ENCODE measurements at regions not wholly inside any gene's neighbourhood (a gene's known extent, or its start where the extent isn't known, plus 50 kb on each side); places are given as distances from the start of the nearest gene placed in this dataset.

DNA sequence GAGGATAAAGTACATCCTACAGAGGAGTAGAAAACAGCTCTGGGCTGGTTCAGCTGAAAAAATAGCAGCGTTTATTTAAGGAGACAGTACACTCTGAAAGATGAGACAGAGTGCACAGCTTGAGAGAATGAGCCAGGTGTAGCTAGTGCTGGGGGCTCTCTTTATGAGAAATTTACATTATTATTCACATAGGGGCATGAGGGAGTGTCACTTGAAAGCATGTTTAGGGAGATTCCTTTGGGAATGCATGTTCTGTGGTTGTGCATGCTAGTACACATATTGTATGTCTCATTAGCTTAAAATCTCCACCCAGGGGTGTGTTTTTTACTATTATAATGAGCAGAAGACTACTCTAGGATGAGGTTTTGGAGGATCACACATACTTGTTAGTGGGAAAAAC, 1224.4 kb downstream of the REEP3 start:
- H4K91ac ChIP-seq (ENCODE audit: low read depth, low read length, poor library complexity): no peak overlapping the region
- no peaks in the 10 kb centered on the region for H3K27me3 ChIP-seq (ENCODE audit: control insufficient read depth in 3 of 3, insufficient read depth in 3 of 3, low read depth in 1 of 3, low read length in 3 of 3)
- no peak overlapping the region for H3K14ac ChIP-seq (ENCODE audit: low read length)
- no peak overlapping the region for H3K18ac ChIP-seq (ENCODE audit: low read length)
- no CpG with 5 or more reads among the region's 1 CpG for WGBS, 2 donors (ENCODE audit: extremely low coverage in 2 of 2, insufficient read length in 2 of 2, insufficient replicate concordance in 1 of 2)
- H3K36me3 ChIP-seq (replicated peaks in 1 of 2; ENCODE audit: control insufficient read depth in 2 of 2, insufficient read depth in 2 of 2, low read length in 2 of 2): no peaks in the 10 kb centered on the region
- H2AK5ac ChIP-seq (ENCODE audit: low read depth, low read length): no peak overlapping the region
- DNase-seq (ENCODE audit: low spot score): no peak
- no peak overlapping the region for H3K27ac ChIP-seq (replicated peaks; ENCODE audit: low read length)
- H2BK15ac ChIP-seq (ENCODE audit: low read length): no peak overlapping the region
- H3K4me1 ChIP-seq (ENCODE audit: control insufficient read depth in 2 of 2, insufficient read depth in 1 of 2, low read depth in 1 of 2, low read length in 2 of 2): no peaks in the 10 kb centered on the region
- H2BK5ac ChIP-seq (ENCODE audit: low read length): no peak overlapping the region
- H2BK12ac ChIP-seq (ENCODE audit: low read length): no peak overlapping the region
- no peak overlapping the region for H3K4me2 ChIP-seq (ENCODE audit: insufficient read depth, low read length, poor library complexity, severe bottlenecking)
- no peak overlapping the region for H3K4me3 ChIP-seq (ENCODE audit: low read length in 2 of 2)
- no peak overlapping the region for H3K4ac ChIP-seq (ENCODE audit: low read length)
- no peak overlapping the region for H4K8ac ChIP-seq (ENCODE audit: low read depth, low read length)
- H3K9ac ChIP-seq (ENCODE audit: low read depth, low read length, poor library complexity): no peak overlapping the region
- H3K23ac ChIP-seq (ENCODE audit: low read depth, low read length, poor library complexity): no peak overlapping the region
- H3K9me3 ChIP-seq (replicated peaks in 1 of 2; ENCODE audit: control insufficient read depth in 2 of 2, insufficient read depth in 1 of 2, low read depth in 1 of 2, low read length in 2 of 2): no peaks in the 10 kb centered on the region
- H2BK120ac ChIP-seq (ENCODE audit: low read depth, low read length): no peak overlapping the region
- no peaks in the 10 kb centered on the region for H3K79me1 ChIP-seq (ENCODE audit: low read depth, low read length)
- no peak overlapping the region for H2AFZ ChIP-seq (ENCODE audit: low read length)

DNA sequence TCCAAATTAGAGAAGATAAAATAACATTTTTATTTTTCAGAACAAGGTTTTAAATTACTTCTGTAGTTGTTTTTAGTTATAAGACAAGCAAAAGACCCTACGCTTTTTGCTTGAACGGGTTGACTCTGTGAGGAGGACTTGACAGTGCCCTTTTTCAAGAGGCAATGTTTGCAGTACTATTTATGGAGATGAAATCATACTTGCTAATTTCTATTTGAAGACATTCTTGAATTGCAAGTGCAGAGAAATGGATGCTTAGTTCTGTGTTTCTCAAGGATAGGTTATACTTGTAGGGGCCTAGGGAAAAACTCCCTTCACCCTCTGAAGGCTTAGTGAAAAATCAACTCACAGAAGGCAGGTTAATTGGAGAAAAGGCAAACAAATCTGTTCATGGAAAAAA, 1229.5 kb downstream of the REEP3 start:
- Histone ChIP-seq H3K23ac (ENCODE audit: low read depth, low read length, poor library complexity) (no peak overlapping the region), H4K8ac (ENCODE audit: low read depth, low read length) (no peak overlapping the region), H2BK120ac (ENCODE audit: low read depth, low read length) (no peak overlapping the region), H3K4ac (ENCODE audit: low read length) (no peak overlapping the region), H3K27ac (replicated peaks; ENCODE audit: low read length) (no peak overlapping the region), H4K91ac (ENCODE audit: low read depth, low read length, poor library complexity) (no peak overlapping the region), H3K14ac (ENCODE audit: low read length) (no peak overlapping the region), H2BK5ac (ENCODE audit: low read length) (no peak overlapping the region), H3K4me1 (ENCODE audit: control insufficient read depth in 2 of 2, insufficient read depth in 1 of 2, low read depth in 1 of 2, low read length in 2 of 2) (no peaks in the 10 kb centered on the region), H3K4me2 (ENCODE audit: insufficient read depth, low read length, poor library complexity, severe bottlenecking) (no peak overlapping the region), H3K27me3 (ENCODE audit: control insufficient read depth in 3 of 3, insufficient read depth in 3 of 3, low read depth in 1 of 3, low read length in 3 of 3) (no peaks in the 10 kb centered on the region), H2BK12ac (ENCODE audit: low read length) (no peak overlapping the region), H3K4me3 (ENCODE audit: low read length in 2 of 2) (no peak overlapping the region), H3K79me1 (ENCODE audit: low read depth, low read length) (no peaks in the 10 kb centered on the region), H3K36me3 (replicated peaks in 1 of 2; ENCODE audit: control insufficient read depth in 2 of 2, insufficient read depth in 2 of 2, low read length in 2 of 2) (no peaks in the 10 kb centered on the region), H3K9ac (ENCODE audit: low read depth, low read length, poor library complexity) (no peak overlapping the region), H3K9me3 (replicated peaks in 1 of 2; ENCODE audit: control insufficient read depth in 2 of 2, insufficient read depth in 1 of 2, low read depth in 1 of 2, low read length in 2 of 2) (no peaks in the 10 kb centered on the region), H2AFZ (ENCODE audit: low read length) (no peak overlapping the region), H2AK5ac (ENCODE audit: low read depth, low read length) (no peak overlapping the region), H3K18ac (ENCODE audit: low read length) (no peak overlapping the region), H2BK15ac (ENCODE audit: low read length) (no peak overlapping the region)
- DNase-seq (ENCODE audit: low spot score): no peak
- WGBS, 2 donors (ENCODE audit: extremely low coverage in 2 of 2, insufficient read length in 2 of 2, insufficient replicate concordance in 1 of 2): no CpG with 5 or more reads among the region's 2 CpGs

DNA sequence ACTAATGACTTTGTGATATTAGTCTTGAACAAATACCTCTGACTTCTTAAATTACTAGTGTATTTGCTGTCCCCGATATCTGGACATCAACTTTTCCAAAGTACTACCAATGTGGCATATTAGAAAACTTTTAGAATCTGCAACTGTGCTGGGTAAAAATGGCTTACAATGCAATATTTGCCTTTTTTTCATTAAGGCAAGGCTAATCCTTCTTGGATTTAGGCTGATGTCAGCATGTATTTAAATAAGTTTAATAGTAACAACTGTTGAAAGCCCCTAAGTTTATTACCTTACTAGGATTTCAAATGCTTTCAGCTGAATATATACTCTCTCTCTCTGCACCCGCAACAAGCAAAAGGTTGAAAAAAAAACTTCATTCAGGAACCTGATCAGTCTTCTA, 1232.3 kb downstream of the REEP3 start:
- no peaks in the 10 kb centered on the region for H3K79me1 ChIP-seq (ENCODE audit: low read depth, low read length)
- H3K18ac ChIP-seq (ENCODE audit: low read length): no peak overlapping the region
- no peak overlapping the region for H2BK5ac ChIP-seq (ENCODE audit: low read length)
- no peak overlapping the region for H3K27ac ChIP-seq (replicated peaks; ENCODE audit: low read length)
- H3K36me3 ChIP-seq (replicated peaks in 1 of 2; ENCODE audit: control insufficient read depth in 2 of 2, insufficient read depth in 2 of 2, low read length in 2 of 2): no peaks in the 10 kb centered on the region
- no peak for DNase-seq (ENCODE audit: low spot score)
- H2AFZ ChIP-seq (ENCODE audit: low read length): no peak overlapping the region
- H3K23ac ChIP-seq (ENCODE audit: low read depth, low read length, poor library complexity): no peak overlapping the region
- no peak overlapping the region for H4K91ac ChIP-seq (ENCODE audit: low read depth, low read length, poor library complexity)
- H3K4me3 ChIP-seq (ENCODE audit: low read length in 2 of 2): no peak overlapping the region
- H3K9ac ChIP-seq (ENCODE audit: low read depth, low read length, poor library complexity): no peak overlapping the region
- H2BK12ac ChIP-seq (ENCODE audit: low read length): no peak overlapping the region
- WGBS, 2 donors (ENCODE audit: extremely low coverage in 2 of 2, insufficient read length in 2 of 2, insufficient replicate concordance in 1 of 2): no CpG with 5 or more reads among the region's 2 CpGs
- H3K4me2 ChIP-seq (ENCODE audit: insufficient read depth, low read length, poor library complexity, severe bottlenecking): no peak overlapping the region
- no peak overlapping the region for H2BK120ac ChIP-seq (ENCODE audit: low read depth, low read length)
- no peaks in the 10 kb centered on the region for H3K4me1 ChIP-seq (ENCODE audit: control insufficient read depth in 2 of 2, insufficient read depth in 1 of 2, low read depth in 1 of 2, low read length in 2 of 2)
- H3K4ac ChIP-seq (ENCODE audit: low read length): no peak overlapping the region
- H3K9me3 ChIP-seq (replicated peaks in 1 of 2; ENCODE audit: control insufficient read depth in 2 of 2, insufficient read depth in 1 of 2, low read depth in 1 of 2, low read length in 2 of 2): no peaks in the 10 kb centered on the region
- no peak overlapping the region for H4K8ac ChIP-seq (ENCODE audit: low read depth, low read length)
- H2BK15ac ChIP-seq (ENCODE audit: low read length): no peak overlapping the region
- H3K27me3 ChIP-seq (ENCODE audit: control insufficient read depth in 3 of 3, insufficient read depth in 3 of 3, low read depth in 1 of 3, low read length in 3 of 3): no peaks in the 10 kb centered on the region
- no peak overlapping the region for H3K14ac ChIP-seq (ENCODE audit: low read length)
- H2AK5ac ChIP-seq (ENCODE audit: low read depth, low read length): no peak overlapping the region

DNA sequence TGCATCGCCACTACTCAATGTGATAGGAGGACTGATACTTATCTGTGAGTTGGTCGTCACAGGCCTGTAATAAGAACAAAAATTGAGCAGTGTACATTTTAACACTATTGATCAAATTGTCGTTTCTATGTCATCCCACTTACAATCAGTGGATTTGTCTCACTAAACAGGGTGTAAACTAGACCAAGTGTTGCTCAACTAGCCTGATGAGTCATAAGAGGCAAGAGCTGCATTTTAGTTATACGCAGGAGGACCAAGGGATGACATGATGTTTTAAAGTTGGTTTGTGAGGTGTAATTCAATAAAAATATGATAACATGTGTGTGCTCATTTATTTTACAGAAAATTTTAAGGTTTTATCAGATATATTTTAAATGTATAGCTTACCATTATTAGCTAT, 1239.2 kb downstream of the REEP3 start:
- H2BK120ac ChIP-seq (ENCODE audit: low read depth, low read length): no peak overlapping the region
- no peak overlapping the region for H2BK12ac ChIP-seq (ENCODE audit: low read length)
- H3K79me1 ChIP-seq (ENCODE audit: low read depth, low read length): no peaks in the 10 kb centered on the region
- H3K27ac ChIP-seq (replicated peaks; ENCODE audit: low read length): no peak overlapping the region
- no peak overlapping the region for H3K4me3 ChIP-seq (ENCODE audit: low read length in 2 of 2)
- no peaks in the 10 kb centered on the region for H3K27me3 ChIP-seq (ENCODE audit: control insufficient read depth in 3 of 3, insufficient read depth in 3 of 3, low read depth in 1 of 3, low read length in 3 of 3)
- no peak overlapping the region for H2AK5ac ChIP-seq (ENCODE audit: low read depth, low read length)
- H2BK15ac ChIP-seq (ENCODE audit: low read length): no peak overlapping the region
- no peak overlapping the region for H4K8ac ChIP-seq (ENCODE audit: low read depth, low read length)
- H3K9ac ChIP-seq (ENCODE audit: low read depth, low read length, poor library complexity): no peak overlapping the region
- H3K23ac ChIP-seq (ENCODE audit: low read depth, low read length, poor library complexity): no peak overlapping the region
- no peaks in the 10 kb centered on the region for H3K9me3 ChIP-seq (replicated peaks in 1 of 2; ENCODE audit: control insufficient read depth in 2 of 2, insufficient read depth in 1 of 2, low read depth in 1 of 2, low read length in 2 of 2)
- no peak overlapping the region for H2BK5ac ChIP-seq (ENCODE audit: low read length)
- H3K18ac ChIP-seq (ENCODE audit: low read length): no peak overlapping the region
- no peak overlapping the region for H3K4me2 ChIP-seq (ENCODE audit: insufficient read depth, low read length, poor library complexity, severe bottlenecking)
- H2AFZ ChIP-seq (ENCODE audit: low read length): no peak overlapping the region
- H4K91ac ChIP-seq (ENCODE audit: low read depth, low read length, poor library complexity): no peak overlapping the region
- H3K4ac ChIP-seq (ENCODE audit: low read length): no peak overlapping the region
- peak overlapping the region; percentile 56 for H3K14ac ChIP-seq (ENCODE audit: low read length)
- no peaks in the 10 kb centered on the region for H3K36me3 ChIP-seq (replicated peaks in 1 of 2; ENCODE audit: control insufficient read depth in 2 of 2, insufficient read depth in 2 of 2, low read length in 2 of 2)
- H3K4me1 ChIP-seq (ENCODE audit: control insufficient read depth in 2 of 2, insufficient read depth in 1 of 2, low read depth in 1 of 2, low read length in 2 of 2): no peaks in the 10 kb centered on the region
- DNase-seq (ENCODE audit: low spot score): no peak
- WGBS, 2 donors (ENCODE audit: extremely low coverage in 2 of 2, insufficient read length in 2 of 2, insufficient replicate concordance in 1 of 2): no CpG with 5 or more reads among the region's 4 CpGs

All from neuronal stem cell (in vitro differentiated cells).